GM12878 (cell line): ENCODE measurements at regions not wholly inside any gene's neighbourhood (a gene's known extent, or its start where the extent isn't known, plus 50 kb on each side); places are given as distances from the start of the nearest gene placed in this dataset.
"Not testable (repeated sequence)": the region's sequence is repeated elsewhere in the genome, so short reads cannot be mapped to it uniquely, and the experiment has no call there.

Source experiments
- ATAC-seq: fragments of 200-7000 bp; cut with Tn5 transposase; 3 replicates; pipeline ENCODE4 v1.9.1; 2020; ENCODE audit warnings: mild to moderate bottlenecking, moderate library complexity
- BruUV-seq: library from RNA; stranded (reverse); fragments of 400-500 nt; replicated peaks from 2 replicates; lab custom pipeline; 2021; lab: Mats Ljungman, UMichigan
- CTCF ChIA-PET: fragments of 300-600 bp; sonication (Branson Sonifier 250); formaldehyde crosslinking; extraction: SDS; loops from one replicate; lab custom pipeline; 2021; ENCODE audit warnings: inconsistent platforms; lab: Yijun Ruan, JAX
- POLR2A ChIA-PET: fragments of 350-600 bp; formaldehyde crosslinking; extraction: SDS; loops from one replicate; lab custom pipeline; 2021; ENCODE audit warnings: inconsistent platforms; lab: Charles Lee
- RAD21 ChIA-PET: fragments of 300-600 bp; sonication (Branson Sonifier 250); formaldehyde crosslinking; loops from one replicate; lab custom pipeline; 2023; ENCODE audit warnings: antibody characterized with exemption; ENCODE audit not compliant: unreplicated experiment; lab: Charles Lee
- SMC1A ChIA-PET: fragments of 300-600 bp; sonication (Branson Sonifier 250); formaldehyde crosslinking; loops from one replicate; lab custom pipeline; 2023; ENCODE audit not compliant: unreplicated experiment, uncharacterized antibody; lab: Charles Lee
- DNase-seq: peaks from one replicate; pipeline ENCODE4 v3.0.0-alpha.2; 2011; ENCODE audit warnings: low read depth, low spot score
- FAIRE-seq: peaks from 3 replicates; lab custom pipeline; 2011; peaks lifted over from hg19 to GRCh38; lab: Jason Lieb, UNC
- H2AFZ ChIP-seq: 2 replicates; pipeline ENCODE4 v1.6.0; 2011; ENCODE audit warnings: low read depth, low read length, control low read depth; ENCODE audit not compliant: control insufficient read depth
- H3K27ac ChIP-seq: 2 replicates; pipeline ENCODE4 v1.5.1; 2011; ENCODE audit warnings: control low read depth; ENCODE audit not compliant: control insufficient read depth, insufficient read depth
- H3K27me3 ChIP-seq, 2 experiments: replicated peaks in 1 of 2; 2 replicates each; pipeline versions ENCODE4 v1.6.0 to v1.6.1; 2011; ENCODE audit warnings: low read length in 1 of 2; ENCODE audit not compliant: control insufficient read depth in 2 of 2, insufficient read depth in 2 of 2
- H3K36me3 ChIP-seq, 2 experiments: 2 replicates each; pipeline ENCODE4 v1.5.1; 2011; ENCODE audit warnings: low read length in 1 of 2; ENCODE audit not compliant: control insufficient read depth in 2 of 2, insufficient read depth in 2 of 2
- H3K4me1 ChIP-seq: 2 replicates; pipeline ENCODE4 v1.6.1; 2011; ENCODE audit warnings: mild to moderate bottlenecking, low read length, moderate library complexity, mixed read lengths; ENCODE audit not compliant: control insufficient read depth, insufficient read depth
- H3K4me2 ChIP-seq: 2 replicates; pipeline ENCODE4 v1.6.0; 2011; ENCODE audit warnings: control low read depth; ENCODE audit not compliant: control insufficient read depth, insufficient read depth
- H3K4me3 ChIP-seq: fragments of 200-600 bp; sonication (generic); 2 replicates; pipeline ENCODE4 v1.5.1; 2016
- H3K79me2 ChIP-seq: 2 replicates; pipeline ENCODE4 v1.6.0; 2011; ENCODE audit warnings: low read length; ENCODE audit not compliant: control insufficient read depth, insufficient read depth
- H3K9ac ChIP-seq: 2 replicates; pipeline ENCODE4 v1.8.0; 2011; ENCODE audit warnings: low read length, control low read depth, mixed read lengths; ENCODE audit not compliant: control insufficient read depth, insufficient read depth
- H3K9me3 ChIP-seq: replicated peaks from 3 replicates; pipeline ENCODE4 v1.5.1; 2011; ENCODE audit warnings: mild to moderate bottlenecking, low read length; ENCODE audit not compliant: control insufficient read depth, insufficient read depth
- H4K20me1 ChIP-seq: 2 replicates; pipeline ENCODE4 v1.6.0; 2011; ENCODE audit not compliant: control insufficient read depth, insufficient read depth
- BMI1 ChIP-seq: fragments of 450-650 bp; IDR thresholded peaks from 2 replicates; pipeline ENCODE4 v1.6.1; 2016; ENCODE audit warnings: mild to moderate bottlenecking, moderate library complexity, borderline replicate concordance
- CTCF ChIP-seq, 3 experiments: IDR thresholded peaks in 2 of 3; conservative IDR thresholded peaks in 1 of 3; 2 replicates each; pipeline ENCODE4 v1.5.1; 2011; ENCODE audit warnings: low read depth in 3 of 3, low read length in 3 of 3, mild to moderate bottlenecking in 3 of 3, control low read depth in 2 of 3, moderate library complexity in 2 of 3, inconsistent platforms in 1 of 3, mixed read lengths in 1 of 3; ENCODE audit not compliant: control insufficient read depth in 2 of 3, insufficient read depth in 1 of 3; ENCODE audit errors: extremely low read depth in 1 of 3
- ESRRA ChIP-seq: IDR thresholded peaks from 2 replicates; pipeline ENCODE4 v1.6.1; 2012; ENCODE audit warnings: mild to moderate bottlenecking, low read length, improper control_type of control experiment
- GABPA ChIP-seq: IDR thresholded peaks from 2 replicates; pipeline ENCODE4 v1.6.1; 2014; ENCODE audit warnings: antibody characterized with exemption, low read depth, mild to moderate bottlenecking, inconsistent platforms
- RELB ChIP-seq: fragments of 450-650 bp; IDR thresholded peaks from 2 replicates; pipeline ENCODE4 v1.6.1; 2017; ENCODE audit warnings: low read depth, mild to moderate bottlenecking, moderate library complexity
- WGBS: methylation state at CpG from one replicate; pipeline ENCODE4 v1.1.6; 2016; ENCODE audit warnings: low lambda C conversion rate; ENCODE audit not compliant: insufficient replicate concordance, insufficient coverage; ENCODE audit errors: missing lambda C conversion rate; 5-methylcytosine and 5-hydroxymethylcytosine counted together
- in situ Hi-C: fragments of 300-500 bp; cut with MboI; formaldehyde crosslinking; loops from 9 replicates; pipeline ENCODE4 v1.14.3; 2018; ENCODE audit warnings: mixed read lengths
- intact Hi-C: fragments of 100-400 bp; cut with micrococcal nuclease; formaldehyde crosslinking; loops from one replicate; pipeline ENCODE4 v1.14.2; 2022; ENCODE audit not compliant: unreplicated experiment

DNA sequence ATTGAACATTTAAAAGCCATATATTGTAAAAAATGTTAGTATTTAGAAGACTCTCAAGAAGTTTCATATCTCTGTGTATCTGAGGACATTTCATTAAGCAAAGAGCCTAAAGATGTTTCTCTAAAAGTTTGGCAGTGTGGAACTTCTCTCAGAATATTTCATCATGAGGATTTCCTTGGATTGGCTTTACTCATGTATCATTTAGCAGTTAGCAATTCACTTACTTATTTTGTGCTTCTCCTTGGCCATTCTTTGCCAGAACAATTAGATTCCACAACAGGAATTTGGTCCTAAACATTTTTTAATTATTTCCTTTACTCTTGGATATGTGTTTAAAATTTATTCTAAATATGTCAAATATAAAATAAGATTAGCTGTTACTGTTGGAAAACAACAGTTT lies 345.0 kb upstream of the LRRTM4 start (continued):
- TF ChIP-seq RELB = no peak

DNA sequence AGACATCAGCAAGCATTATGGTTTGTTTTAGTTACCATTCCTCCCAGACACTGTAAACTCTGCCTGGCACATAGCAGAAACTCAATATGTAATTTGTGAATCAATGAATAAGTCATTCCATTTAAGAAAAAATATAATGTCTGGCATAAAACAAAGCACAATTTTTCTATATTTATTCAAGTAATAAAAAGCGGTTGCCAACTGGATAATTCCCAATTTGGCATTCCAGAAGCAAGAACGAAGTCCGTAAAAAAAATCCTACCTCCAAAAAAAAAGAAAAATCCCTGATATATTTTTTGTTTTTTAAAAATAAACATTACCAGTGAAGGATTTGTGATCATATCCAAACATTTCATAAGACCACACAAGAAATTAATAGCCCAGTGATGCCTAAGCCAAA lies 351.3 kb upstream of the LRRTM4 start:
- RAD21 ChIA-PET = no interaction called here
- H3K27ac ChIP-seq = no peak overlapping the region
- POLR2A ChIA-PET = no interaction called here
- FAIRE-seq (no peak), ATAC-seq (no peak), DNase-seq (no peak)
- TF ChIP-seq ESRRA = no peak
- no peak for TF ChIP-seq CTCF (IDR thresholded peaks at IDR 0.05 in 2 of 3, conservative IDR thresholded peaks at IDR 0.05 in 1 of 3; ENCODE audit: control insufficient read depth in 2 of 3, extremely low read depth in 1 of 3, insufficient read depth in 1 of 3, low read depth in 3 of 3, low read length in 3 of 3)
- no peak for TF ChIP-seq BMI1
- no peak for TF ChIP-seq GABPA
- WGBS = 22% methylated on average over 3 of the region's 3 CpGs
- no peaks in the 10 kb centered on the region for H3K9me3 ChIP-seq
- no peaks in the 10 kb centered on the region for H3K79me2 ChIP-seq
- no peaks in the 10 kb centered on the region for H3K27me3 ChIP-seq
- in situ Hi-C loops = no loop called here
- H3K36me3 ChIP-seq = no peaks in the 10 kb centered on the region
- H3K4me2 ChIP-seq = no peak overlapping the region
- H4K20me1 ChIP-seq = no peaks in the 10 kb centered on the region
- H3K4me1 ChIP-seq = no peaks in the 10 kb centered on the region
- H3K9ac ChIP-seq = no peak overlapping the region
- intact Hi-C loops = no loop called here
- no peak overlapping the region for H2AFZ ChIP-seq
- SMC1A ChIA-PET = no interaction called here
- H3K4me3 ChIP-seq = no peak overlapping the region
- no TSS peak for BruUV-seq
- CTCF ChIA-PET = no interaction called here

DNA sequence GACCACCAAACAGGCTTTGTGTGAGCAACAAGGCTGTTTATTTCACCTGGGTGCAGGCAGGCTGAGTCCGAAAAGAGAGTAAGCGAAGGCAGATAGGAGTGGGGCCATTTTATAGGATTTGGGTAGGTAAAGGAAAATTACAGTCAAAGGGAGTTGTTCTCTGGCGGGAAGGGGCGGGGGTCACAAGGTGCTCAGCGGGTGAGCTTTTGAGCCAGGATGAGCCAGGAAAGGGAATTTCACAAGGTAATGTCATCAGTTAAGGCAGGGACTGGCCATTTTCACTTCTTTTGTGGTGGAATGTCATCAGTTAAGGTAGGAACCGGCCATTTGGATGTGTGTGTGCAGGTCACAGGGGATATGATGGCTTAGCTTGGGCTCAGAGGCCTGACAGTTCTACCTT lies 378.0 kb upstream of the LRRTM4 start:
- H3K4me3 ChIP-seq, H2AFZ ChIP-seq, H3K36me3 ChIP-seq, ATAC-seq, CTCF ChIA-PET, H3K27ac ChIP-seq, BruUV-seq, in situ Hi-C loops, SMC1A ChIA-PET, H3K9ac ChIP-seq, RAD21 ChIA-PET, H3K4me1 ChIP-seq, POLR2A ChIA-PET, H3K4me2 ChIP-seq, H3K79me2 ChIP-seq, intact Hi-C loops, H3K27me3 ChIP-seq, DNase-seq, H4K20me1 ChIP-seq, H3K9me3 ChIP-seq, FAIRE-seq: not testable (repeated sequence)
- WGBS = 32% methylated on average over 6 of the region's 6 CpGs
